HEK293 (cell line): ENCODE measurements at regions not wholly inside any gene's neighbourhood (a gene's known extent, or its start where the extent isn't known, plus 50 kb on each side); places are given as distances from the start of the nearest gene placed in this dataset.
A peak's percentile ranks its signal among the peaks of the same experiment; 100 is the strongest.

ENCODE experiments used
- CTCF ChIA-PET: fragments of 350-600 bp; formaldehyde crosslinking; extraction: SDS; loops from one replicate; lab custom pipeline; 2021; ENCODE audit warnings: antibody characterized with exemption; lab: Yijun Ruan, JAX
- POLR2A ChIA-PET: fragments of 300-600 bp; formaldehyde crosslinking; extraction: SDS; loops from one replicate; lab custom pipeline; 2020; ENCODE audit warnings: antibody characterized with exemption, inconsistent platforms; lab: Yijun Ruan, JAX
- H3K27ac ChIP-seq: fragments of 200-500 bp; sonication (Bioruptor generic); 2 replicates; pipeline ENCODE4 v1.5.1; 2014; ENCODE audit warnings: low read depth, low read length, control low read depth, inconsistent platforms; ENCODE audit errors: extremely low read depth
- H3K36me3 ChIP-seq, 2 experiments: fragments of 200-500 bp in 1 of 2; sonication (Bioruptor generic) in 1 of 2; 1 replicate in 1 of 2; 2 replicates in 1 of 2; pipeline ENCODE4 v1.5.1; 2014 to 2017; ENCODE audit warnings: inconsistent platforms in 2 of 2, low read length in 2 of 2; ENCODE audit not compliant: control insufficient read depth in 2 of 2, insufficient read depth in 1 of 2
- H3K4me1 ChIP-seq: fragments of 200-500 bp; sonication (Bioruptor generic); 2 replicates; pipeline ENCODE4 v1.5.1; 2014; ENCODE audit warnings: mild to moderate bottlenecking, low read length, inconsistent platforms; ENCODE audit not compliant: control insufficient read depth, insufficient read depth
- H3K4me3 ChIP-seq: 2 replicates; pipeline ENCODE4 v1.5.1; 2011; ENCODE audit warnings: low read depth, mild to moderate bottlenecking, control low read depth, low read length, moderate library complexity
- H3K9me3 ChIP-seq: fragments of 200-500 bp; sonication (Bioruptor generic); 2 replicates; pipeline ENCODE4 v1.5.1; 2014; ENCODE audit warnings: low read depth, low read length, inconsistent platforms; ENCODE audit not compliant: control insufficient read depth, insufficient read depth
- BCL6B ChIP-seq: fragments of 450-650 bp; formaldehyde crosslinking; IDR thresholded peaks from 2 replicates; pipeline ENCODE4 v1.5.1; 2017; ENCODE audit warnings: missing biosample characterization, missing genetic modification characterization
- GLI2 ChIP-seq: fragments of 450-650 bp; formaldehyde crosslinking; IDR thresholded peaks from 2 replicates; pipeline ENCODE4; 2017; ENCODE audit warnings: missing biosample characterization, missing genetic modification characterization, low read depth, borderline replicate concordance
- KLF9 ChIP-seq: fragments of 450-650 bp; formaldehyde crosslinking; IDR thresholded peaks from 2 replicates; pipeline ENCODE4 v1.5.1; 2016; ENCODE audit warnings: missing biosample characterization, missing genetic modification characterization, low read depth
- PRDM1 ChIP-seq: fragments of 450-650 bp; formaldehyde crosslinking; IDR thresholded peaks from 2 replicates; pipeline ENCODE4; 2016; ENCODE audit warnings: missing biosample characterization, missing genetic modification characterization
- RBAK ChIP-seq: fragments of 450-650 bp; formaldehyde crosslinking; IDR thresholded peaks from 2 replicates; pipeline ENCODE4 v1.5.1; 2016; ENCODE audit warnings: missing biosample characterization, missing genetic modification characterization
- SETDB1 ChIP-seq: IDR thresholded peaks from one replicate; pipeline ENCODE4 v1.6.1; 2017; ENCODE audit warnings: mild to moderate bottlenecking, low read length, moderate library complexity, mixed read lengths; ENCODE audit not compliant: insufficient read length
- ZBTB1 ChIP-seq: fragments of 450-650 bp; formaldehyde crosslinking; IDR thresholded peaks from 2 replicates; pipeline ENCODE4 v1.5.1; 2016; ENCODE audit warnings: missing biosample characterization, missing genetic modification characterization
- ZFP41 ChIP-seq: fragments of 450-650 bp; formaldehyde crosslinking; IDR thresholded peaks from 2 replicates; pipeline ENCODE4 v1.5.1; 2016; ENCODE audit warnings: missing biosample characterization, missing genetic modification characterization, borderline replicate concordance
- ZNF10 ChIP-seq: fragments of 450-650 bp; formaldehyde crosslinking; IDR thresholded peaks from 2 replicates; pipeline ENCODE4 v1.5.1; 2017; ENCODE audit warnings: missing biosample characterization, missing genetic modification characterization
- ZNF23 ChIP-seq: fragments of 450-650 bp; formaldehyde crosslinking; IDR thresholded peaks from 2 replicates; pipeline ENCODE4 v1.5.1; 2016; ENCODE audit warnings: missing biosample characterization, missing genetic modification characterization, borderline replicate concordance
- ZNF302 ChIP-seq: fragments of 450-650 bp; formaldehyde crosslinking; IDR thresholded peaks from 2 replicates; pipeline ENCODE4 v1.5.1; 2016; ENCODE audit warnings: missing biosample characterization, missing genetic modification characterization, low read depth
- ZNF433 ChIP-seq: fragments of 450-650 bp; formaldehyde crosslinking; IDR thresholded peaks from 2 replicates; pipeline ENCODE4 v1.5.1; 2016; ENCODE audit warnings: missing biosample characterization, missing genetic modification characterization, low read depth
- ZNF585B ChIP-seq: fragments of 450-650 bp; formaldehyde crosslinking; IDR thresholded peaks from 2 replicates; pipeline ENCODE4 v1.5.1; 2016; ENCODE audit warnings: missing biosample characterization, missing genetic modification characterization
- ZNF610 ChIP-seq: fragments of 450-650 bp; formaldehyde crosslinking; IDR thresholded peaks from 2 replicates; pipeline ENCODE4 v1.5.1; 2016; ENCODE audit warnings: missing biosample characterization, missing genetic modification characterization, borderline replicate concordance
- ZNF660 ChIP-seq: fragments of 450-650 bp; IDR thresholded peaks from 2 replicates; pipeline ENCODE4 v1.5.1; 2018; ENCODE audit warnings: missing biosample characterization, mild to moderate bottlenecking, missing genetic modification characterization

- TF ChIP-seq GLI2, result no peak
- TF ChIP-seq, all 188 proteins: peak for 0
Measured at GRCh38 chr3:40621252-40621651, 96.5 kb downstream of the ZNF621 start (continued).

GRCh38 chr3:40623567-40623966 lies 98.8 kb downstream of the ZNF621 start:
- no peak overlapping the region for H3K27ac ChIP-seq
- ChIA-PET POLR2A (no interaction called here), CTCF (no interaction called here)
- no peaks in the 10 kb centered on the region for H3K36me3 ChIP-seq
- H3K4me1 ChIP-seq, result no peaks in the 10 kb centered on the region
- no peak for TF ChIP-seq ZNF433
- no peak for TF ChIP-seq KLF9 (tag by site-specific recombination)
- TF ChIP-seq ZNF10 (tag by site-specific recombination), result no peak
- TF ChIP-seq PRDM1 (tag by site-specific recombination), result no peak
- TF ChIP-seq ZNF302 (tag by site-specific recombination), result no peak
- H3K4me3 ChIP-seq, result no peak overlapping the region
- H3K9me3 ChIP-seq, result no peaks in the 10 kb centered on the region

GRCh38 chr3:40624189-40624769 lies 99.5 kb downstream of the ZNF621 start:
- TF ChIP-seq ZFP41 (tag by site-specific recombination) (no peak), ZBTB1 (tag by site-specific recombination) (no peak), ZNF610 (tag by site-specific recombination) (no peak)
- H3K27ac ChIP-seq, result no peak overlapping the region
- POLR2A ChIA-PET, result no interaction called here
- H3K36me3 ChIP-seq, result no peaks in the 10 kb centered on the region
- CTCF ChIA-PET, result no interaction called here
- H3K4me1 ChIP-seq, result no peaks in the 10 kb centered on the region
- H3K4me3 ChIP-seq, result no peak overlapping the region
- no peaks in the 10 kb centered on the region for H3K9me3 ChIP-seq

- Histone ChIP-seq H3K9me3 (no peaks in the 10 kb centered on the region), H3K36me3 (no peaks in the 10 kb centered on the region), H3K27ac (no peak overlapping the region), H3K4me1 (no peaks in the 10 kb centered on the region), H3K4me3 (no peak overlapping the region)
- ChIA-PET POLR2A (no interaction called here), CTCF (no interaction called here)
- TF ChIP-seq ZNF660 (tag by site-specific recombination) (no peak), RBAK (tag by site-specific recombination) (no peak), ZNF23 (tag by site-specific recombination) (no peak), ZNF585B (tag by site-specific recombination) (no peak)
Measured at GRCh38 chr3:40627095-40627494, 102.3 kb downstream of the ZNF621 start.

- TF ChIP-seq ZNF585B (tag by site-specific recombination) (peak; percentile 86), SETDB1 (peak; percentile 29), BCL6B (tag by site-specific recombination) (no peak)
- TF ChIP-seq, all 188 proteins: peak for 2
- Histone ChIP-seq H3K27ac (no peak overlapping the region), H3K4me1 (no peaks in the 10 kb centered on the region), H3K9me3 (no peaks in the 10 kb centered on the region), H3K36me3 (no peaks in the 10 kb centered on the region), H3K4me3 (no peak overlapping the region)
- ChIA-PET POLR2A (no interaction called here), CTCF (no interaction called here)
Measured at GRCh38 chr3:40628984-40629383, 104.2 kb downstream of the ZNF621 start.
